NOMO-1 treated with dmso at 0.1 percent for 144 hours (cell line): ENCODE measurements at regions not wholly inside any gene's neighbourhood (a gene's known extent, or its start where the extent isn't known, plus 50 kb on each side); places are given as distances from the start of the nearest gene placed in this dataset.

Source experiments
- DNase-seq: peaks from one replicate; lab custom pipeline; 2025; ENCODE audit not compliant: unreplicated experiment; lab: John Stamatoyannopoulos, UW

DNA sequence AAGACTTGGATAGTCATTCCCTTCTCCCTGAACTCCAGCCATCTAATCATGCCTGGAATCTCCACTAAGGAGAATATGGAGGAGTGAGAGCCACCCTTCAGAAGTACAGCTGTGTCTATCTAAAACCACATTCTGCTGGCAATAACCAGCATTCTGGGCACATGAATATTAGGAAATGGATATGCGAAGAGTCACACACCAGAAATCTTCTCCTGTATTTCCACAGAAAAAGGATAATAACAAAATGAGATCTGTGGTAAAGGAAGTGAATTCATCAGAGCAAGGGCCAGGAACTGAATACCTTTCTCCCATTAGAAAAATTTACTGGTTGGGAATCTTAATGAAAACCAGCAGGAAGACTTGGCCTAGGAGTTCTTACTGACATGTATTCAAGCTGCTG lies 218.8 kb downstream of the SCG2 start:
- no peak for DNase-seq

DNA sequence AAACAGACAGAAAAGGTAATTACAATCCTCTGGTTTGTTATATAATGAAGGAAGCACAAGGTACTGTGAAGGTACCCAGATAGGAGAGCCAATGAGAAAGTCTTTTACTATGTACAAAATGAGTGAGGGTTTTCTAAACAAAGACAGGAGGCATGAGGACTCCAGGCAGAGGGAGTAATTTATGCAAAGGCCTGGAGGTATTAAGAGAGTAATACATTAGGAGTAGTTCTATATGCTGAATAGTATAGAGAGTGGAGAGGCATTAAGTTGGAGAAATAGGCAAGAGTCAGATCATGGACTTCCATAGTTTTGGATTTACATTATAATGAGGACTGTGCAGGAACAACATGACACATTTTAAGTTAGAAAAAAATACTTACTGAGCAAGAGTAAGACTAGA lies 216.0 kb downstream of the SCG2 start:
- DNase-seq: no peak

DNA sequence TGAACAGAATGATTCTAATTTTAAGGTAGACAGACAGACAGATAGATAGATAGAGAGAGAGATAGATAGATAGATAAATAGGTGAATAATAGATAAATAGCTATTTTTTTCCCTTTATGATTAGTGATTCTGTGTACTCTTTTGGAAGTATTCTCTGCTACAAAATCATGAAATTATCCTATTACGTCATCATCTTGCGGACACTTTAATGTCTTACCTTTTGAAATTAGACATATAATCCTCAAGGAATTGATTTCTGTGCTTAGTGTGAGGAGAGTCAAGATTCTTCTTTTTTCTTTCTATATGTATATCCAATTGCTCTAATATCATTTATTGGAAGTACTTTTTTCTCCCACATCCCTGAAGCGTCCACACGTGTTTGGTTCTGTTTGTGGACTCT lies 215.2 kb downstream of the SCG2 start:
- no peak for DNase-seq

DNA sequence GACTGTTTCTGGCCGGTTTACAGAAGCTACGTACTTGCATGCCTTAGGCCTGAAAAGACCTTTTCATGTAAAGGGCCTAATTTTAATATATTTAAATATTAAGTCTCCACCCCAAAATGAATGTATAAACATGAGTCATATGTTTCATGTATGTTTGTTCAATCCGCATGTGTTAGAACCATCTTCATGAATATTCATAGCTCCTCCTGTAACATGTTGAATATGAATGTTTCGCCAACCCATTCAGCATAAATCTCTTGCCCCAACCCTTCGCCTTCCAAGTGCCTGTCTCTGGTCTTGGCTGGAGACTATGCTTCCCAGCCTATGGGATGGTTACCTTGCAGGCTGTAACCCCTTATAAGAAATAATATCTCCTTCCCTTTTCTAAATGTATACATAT lies 212.5 kb downstream of the SCG2 start:
- DNase-seq: no peak

DNA sequence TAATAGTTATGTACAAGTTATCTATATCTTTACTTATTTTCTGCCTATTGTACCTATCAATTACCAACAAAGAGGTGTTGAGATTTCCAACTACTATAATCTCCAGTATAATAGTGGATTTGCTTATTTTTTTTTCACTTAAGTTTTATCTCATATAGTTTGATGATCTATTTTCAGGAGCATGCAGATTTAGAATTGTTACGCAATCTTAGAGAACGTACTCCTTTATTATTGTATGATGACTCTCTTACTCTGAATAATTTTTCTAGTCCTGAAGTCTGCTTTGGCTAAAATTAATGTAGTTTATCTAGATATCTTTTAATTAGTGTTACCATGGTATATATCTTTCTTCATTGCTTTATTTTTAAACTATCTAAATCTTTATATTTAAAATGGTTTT lies 205.2 kb downstream of the SCG2 start:
- no peak for DNase-seq

DNA sequence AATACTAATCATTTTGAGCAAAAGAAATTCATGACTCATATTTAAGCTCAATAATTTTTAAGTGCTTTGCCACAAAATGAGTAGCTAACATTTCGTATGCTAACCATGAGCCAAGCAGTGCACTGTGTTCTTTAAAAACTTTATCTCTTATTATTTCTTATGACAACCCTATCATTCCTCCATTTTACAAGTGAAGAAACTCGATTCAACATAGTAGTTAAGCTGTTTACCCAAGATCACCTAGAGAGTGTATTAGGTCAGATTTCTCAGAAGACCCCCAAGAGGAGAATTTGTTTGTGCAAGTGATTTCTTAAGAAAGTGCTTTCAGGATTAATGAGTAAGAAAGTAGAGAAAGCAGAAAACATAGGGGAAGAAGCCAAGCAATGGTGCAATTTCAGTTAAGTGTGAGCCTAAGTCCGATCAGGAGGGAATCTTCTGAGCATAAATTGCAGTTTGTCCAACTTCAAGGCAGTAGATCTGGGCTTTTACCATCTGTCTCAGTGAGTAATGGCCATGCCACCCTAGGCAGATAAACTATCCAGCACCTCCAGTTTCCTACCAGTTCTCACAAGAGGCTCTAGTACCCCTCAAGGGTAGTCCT lies 202.7 kb downstream of the SCG2 start:
- no peak for DNase-seq

DNA sequence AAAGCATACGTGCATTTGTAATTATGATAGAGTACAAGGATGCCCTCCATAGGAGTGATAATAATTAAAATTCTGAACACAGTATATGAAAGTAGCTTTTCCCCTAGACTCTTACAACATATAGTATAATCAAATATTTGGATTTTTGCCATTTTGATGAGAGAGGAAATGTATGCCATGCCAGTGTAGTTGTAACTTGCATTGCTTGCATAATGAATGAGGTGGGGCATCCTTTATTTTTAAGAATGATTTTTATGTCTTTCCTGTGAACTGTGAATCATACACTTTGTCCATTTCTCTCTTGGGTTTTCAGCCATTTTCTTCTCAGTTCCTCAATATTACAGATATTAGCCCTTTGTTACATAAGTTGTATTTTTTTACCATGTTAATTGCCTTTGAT lies 197.5 kb downstream of the SCG2 start:
- DNase-seq: no peak

DNA sequence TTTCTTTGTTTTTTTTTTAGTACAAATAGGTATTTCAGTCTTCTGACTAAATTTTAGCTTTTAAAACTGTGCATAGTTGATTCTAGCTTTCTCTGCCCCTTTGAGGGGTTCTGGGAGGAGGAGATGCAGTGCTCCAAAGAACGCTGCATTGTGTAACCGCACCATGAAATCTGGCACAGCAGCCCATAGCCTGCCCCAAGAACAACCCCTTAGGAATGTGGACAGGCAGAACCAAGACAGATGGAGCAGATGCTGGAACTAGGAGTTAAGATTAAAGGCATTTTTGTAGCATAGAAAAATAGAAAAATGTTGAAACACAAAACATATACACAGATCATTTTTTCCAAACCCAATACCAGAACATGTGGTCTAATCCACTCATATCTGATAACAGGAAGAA lies 187.5 kb downstream of the SCG2 start:
- DNase-seq: no peak

DNA sequence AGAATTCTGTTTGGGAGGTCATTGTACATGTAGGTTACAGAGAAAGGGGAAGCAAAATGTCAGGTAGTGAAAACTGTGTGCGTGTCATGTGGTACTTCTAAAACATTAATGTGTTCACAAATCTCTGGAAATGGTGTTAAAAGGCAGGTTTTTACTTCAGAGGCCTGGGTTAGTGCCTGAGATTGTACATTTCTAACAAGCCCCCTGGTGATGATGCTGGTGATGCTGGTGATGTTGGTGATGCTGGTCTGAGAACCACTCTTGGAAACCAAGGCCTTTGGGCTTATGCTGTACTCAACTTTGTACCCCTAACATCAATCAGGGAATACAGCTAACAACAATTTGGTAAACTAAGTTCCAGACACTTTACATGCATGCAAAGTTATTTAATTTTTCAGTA lies 187.1 kb downstream of the SCG2 start:
- DNase-seq: no peak

DNA sequence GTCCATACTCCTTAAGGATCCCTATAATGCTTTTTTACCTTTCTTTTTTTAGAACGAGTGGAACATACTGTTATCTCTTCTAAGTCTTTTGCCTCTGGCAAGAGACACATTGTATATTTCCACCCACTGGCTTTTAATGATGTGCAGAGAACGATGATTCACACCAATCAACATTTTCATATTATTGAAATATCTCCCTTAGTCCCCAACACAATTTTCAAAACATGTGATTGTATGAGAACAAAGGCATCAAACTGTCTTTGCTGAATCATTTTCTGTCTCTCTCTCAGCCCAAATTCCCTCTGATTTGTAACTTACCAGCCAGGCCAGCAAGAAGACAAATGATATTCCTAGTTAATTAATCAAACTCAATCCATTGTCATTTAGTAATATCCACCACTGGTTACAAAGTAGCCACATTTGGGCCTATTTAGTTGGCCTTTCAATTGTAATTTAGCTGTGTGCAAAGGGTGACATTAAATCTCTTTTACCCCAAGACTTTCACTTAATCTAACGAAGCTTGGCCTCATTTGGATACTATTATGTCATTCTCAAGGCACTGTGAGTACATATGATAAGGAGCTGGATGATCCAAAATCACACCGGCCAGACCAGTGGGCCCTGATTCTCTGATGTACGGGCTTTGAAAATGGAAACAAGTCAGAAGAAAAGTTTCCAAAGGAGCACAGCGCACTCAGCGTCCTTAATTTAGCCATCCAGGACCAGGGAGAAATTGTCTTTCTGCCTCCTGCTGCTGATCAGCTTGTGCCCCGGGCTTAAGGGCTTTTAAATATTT lies 185.1 kb downstream of the SCG2 start:
- DNase-seq: no peak

DNA sequence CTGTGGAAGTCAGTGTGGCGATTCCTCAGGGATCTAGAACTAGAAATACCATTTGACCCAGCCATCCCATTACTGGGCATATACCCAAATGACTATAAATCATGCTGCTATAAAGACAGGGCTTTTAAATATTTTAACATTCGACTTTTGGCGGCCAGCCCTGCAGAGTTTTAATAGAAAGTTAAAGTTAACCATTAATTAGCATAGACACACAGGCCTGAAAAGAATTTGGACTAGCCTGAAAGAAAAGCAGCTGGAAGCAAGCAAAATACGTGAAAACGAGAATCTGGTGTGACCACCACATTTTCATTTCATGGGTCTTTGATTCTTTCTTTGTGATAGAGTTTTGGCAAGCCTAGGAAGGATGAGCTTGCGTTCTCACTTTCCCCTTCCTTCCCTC lies 184.0 kb downstream of the SCG2 start:
- DNase-seq: no peak

DNA sequence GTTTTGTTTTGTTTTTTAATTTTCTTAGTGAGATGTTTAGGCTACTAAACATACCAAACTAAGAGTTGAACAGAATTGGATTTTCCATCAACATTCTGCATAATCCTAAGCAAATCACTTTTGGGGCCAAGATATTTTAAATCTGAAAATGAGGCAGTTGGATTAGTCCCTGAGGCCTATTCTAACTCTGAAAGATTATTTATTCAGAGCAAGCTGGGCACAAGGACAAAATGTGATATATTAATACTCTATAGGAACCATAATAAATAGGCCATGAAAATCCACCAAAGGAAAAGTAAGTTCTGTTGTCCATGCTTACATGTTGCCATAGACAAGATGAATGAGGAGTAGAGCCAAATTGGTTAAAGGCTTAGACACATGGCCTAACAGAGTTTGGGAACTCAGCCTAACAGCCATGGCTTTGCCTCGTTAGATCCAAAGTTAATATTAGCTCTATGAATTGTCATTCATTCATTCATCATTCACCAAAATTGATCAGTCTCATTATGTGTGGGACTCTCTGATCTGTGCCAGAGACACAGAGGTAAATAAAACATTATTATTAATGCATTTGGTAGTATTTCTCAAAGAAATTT lies 183.5 kb downstream of the SCG2 start:
- no peak for DNase-seq

DNA sequence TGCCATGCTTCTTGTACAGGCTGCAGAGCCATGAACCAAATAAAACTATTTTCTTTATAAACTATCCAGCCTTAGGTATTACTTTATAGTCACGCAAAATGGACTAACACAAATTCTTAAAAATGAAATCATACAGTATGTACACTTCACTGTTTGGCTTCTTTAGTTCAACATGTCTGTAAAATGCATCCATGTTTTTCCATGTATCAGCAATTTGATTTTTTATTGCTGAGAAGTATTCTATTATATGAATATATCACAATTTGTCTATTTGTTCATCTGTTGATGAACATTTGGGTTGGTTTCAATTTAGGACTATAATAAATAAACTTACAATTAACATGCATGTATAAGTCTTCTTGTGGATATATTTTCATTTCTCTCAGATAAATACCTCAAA lies 182.1 kb downstream of the SCG2 start:
- no peak for DNase-seq

DNA sequence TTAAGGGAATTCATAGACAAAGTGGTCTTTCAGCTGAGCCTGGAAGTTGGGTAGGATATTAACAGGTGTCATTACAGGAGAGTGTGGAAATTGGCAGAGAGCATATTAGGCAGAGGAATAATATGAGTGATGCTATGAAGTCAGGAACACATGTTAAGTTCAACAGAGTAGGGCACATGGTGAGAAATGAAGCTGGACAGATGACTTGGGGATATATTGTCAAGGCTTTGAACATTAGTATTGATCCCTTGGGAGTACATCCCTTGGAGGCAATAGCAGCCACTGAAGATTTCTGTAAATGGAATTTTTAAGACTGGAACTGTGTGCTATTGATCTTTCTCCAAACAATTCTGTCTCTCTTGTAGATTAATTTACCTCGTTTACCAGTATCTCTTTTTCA lies 170.7 kb downstream of the SCG2 start:
- DNase-seq: no peak

DNA sequence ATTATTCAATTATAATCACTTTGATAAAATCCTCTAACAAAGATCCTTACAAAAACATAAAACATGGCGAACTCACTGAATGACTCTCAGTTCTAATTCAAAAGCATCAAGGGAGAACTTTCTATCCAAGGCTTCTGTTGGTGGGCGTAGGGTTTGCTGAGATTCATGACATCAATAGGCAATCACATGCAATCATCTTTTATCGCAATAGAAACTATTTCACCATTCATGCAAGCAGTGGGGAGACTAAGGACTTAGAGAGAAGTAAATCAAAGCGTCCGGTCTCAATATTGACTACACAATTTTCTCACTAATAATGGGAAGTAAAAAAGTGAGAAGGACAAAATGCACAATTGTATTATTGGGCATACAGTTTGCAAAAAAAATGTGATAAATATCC lies 168.7 kb downstream of the SCG2 start:
- no peak for DNase-seq

DNA sequence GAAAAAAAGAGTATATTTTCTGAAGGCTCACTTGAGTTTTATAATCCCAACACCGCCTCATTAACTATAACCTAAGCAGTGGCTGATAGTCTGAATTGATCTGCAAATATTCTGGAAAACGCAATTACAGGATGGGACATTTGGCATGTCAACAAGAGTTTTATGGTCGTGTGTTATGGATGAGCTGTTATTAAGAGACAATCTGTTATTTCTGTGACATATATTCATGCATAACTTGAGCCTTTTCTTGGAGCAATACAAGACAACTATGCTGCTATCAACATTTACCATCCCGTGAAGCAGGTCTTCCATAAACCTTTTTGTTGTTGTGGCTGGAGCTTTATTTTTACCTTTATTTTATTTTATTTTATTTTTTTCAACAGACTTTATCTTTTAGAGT lies 164.4 kb downstream of the SCG2 start:
- DNase-seq: no peak

DNA sequence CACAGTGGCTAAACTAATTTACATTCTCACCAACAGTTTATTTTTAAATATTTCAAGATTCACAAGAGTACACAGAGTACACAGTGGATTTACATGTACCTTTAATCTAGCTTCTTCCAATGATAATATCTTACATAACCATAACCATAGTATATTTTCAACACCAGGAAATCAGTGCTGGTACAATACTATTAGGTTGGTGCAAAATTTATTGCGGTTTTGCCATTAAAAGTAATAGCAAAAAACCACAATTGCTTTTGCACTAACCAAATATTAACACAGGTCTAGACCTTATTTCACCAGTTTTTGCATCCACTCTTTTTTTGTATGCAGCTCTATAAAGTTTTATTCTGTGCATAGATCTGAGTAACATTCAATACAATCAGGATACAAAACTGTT lies 163.0 kb downstream of the SCG2 start:
- DNase-seq: no peak

DNA sequence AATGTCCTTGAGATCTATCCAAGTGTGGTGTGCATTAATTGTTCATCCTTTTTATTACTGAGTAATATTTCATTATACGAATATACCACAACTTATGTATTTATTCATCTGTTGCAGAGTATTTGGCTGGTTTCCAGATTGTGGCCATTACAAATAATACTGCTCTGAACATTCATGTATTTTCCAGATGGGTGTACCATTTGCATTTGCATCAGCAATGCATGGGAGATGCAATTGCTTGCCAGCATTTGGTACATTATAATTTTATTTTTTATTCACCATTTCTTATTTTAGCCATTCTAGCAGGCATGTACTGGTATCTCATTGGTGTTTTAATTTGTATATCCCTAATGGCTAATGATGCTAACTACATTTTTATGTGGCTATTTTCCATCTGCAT lies 162.4 kb downstream of the SCG2 start:
- no peak for DNase-seq

DNA sequence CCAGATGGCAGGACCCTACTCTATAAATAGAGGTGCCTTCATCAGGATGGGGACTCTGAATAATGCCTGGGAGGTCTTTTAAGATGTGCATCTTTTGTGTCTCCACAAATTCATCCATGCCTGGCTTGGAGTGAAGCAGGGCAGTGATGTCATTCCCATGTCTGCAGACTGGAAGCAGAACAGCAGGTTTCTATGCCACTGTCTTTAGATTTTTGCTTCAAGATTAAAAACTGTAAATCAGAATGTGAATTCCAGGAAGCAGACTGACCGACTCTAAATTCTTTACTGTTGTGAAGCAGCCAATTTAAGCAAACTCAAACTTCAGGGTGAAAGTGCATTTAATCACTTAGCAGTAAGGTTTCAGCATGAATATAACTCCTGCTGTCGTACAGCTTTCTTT lies 159.3 kb downstream of the SCG2 start:
- no peak for DNase-seq

DNA sequence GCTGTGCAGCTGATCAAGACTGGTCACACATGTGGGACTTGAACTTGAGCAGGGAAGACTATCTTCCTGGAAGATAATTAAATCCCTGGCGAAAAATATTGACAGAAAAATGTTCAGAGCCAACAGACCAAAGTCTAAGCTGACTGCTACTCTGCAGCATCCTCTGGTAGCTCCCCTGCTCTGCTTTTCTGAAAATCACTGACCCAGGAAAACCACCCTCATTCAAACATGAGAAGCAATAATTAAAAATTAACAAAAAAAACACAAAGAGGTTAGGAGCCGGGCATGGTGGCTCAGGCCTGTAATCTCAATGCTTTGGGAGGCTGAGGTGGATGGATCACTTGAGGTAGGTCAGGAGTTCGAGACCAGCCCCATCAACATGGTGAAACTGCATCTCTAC lies 151.9 kb downstream of the SCG2 start:
- no peak for DNase-seq

DNA sequence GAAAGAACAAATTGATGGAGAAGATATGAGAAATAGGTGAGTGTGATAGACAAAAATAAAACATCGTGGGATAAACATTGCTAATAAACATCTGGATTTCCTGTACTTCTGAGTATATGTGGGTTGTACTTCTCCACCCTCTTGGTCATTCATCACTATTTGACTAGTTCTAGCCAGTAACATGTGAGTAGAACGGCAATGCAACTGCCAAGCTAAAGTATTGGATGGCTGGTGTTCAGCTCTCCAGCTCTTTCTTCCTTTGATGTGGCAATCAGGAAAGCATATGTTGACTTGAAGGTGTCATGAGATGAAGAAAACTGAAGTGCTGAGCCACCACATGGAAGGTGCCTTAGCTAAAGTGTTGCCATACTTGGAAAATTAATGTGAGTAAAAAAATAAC lies 144.9 kb downstream of the SCG2 start:
- DNase-seq: no peak

DNA sequence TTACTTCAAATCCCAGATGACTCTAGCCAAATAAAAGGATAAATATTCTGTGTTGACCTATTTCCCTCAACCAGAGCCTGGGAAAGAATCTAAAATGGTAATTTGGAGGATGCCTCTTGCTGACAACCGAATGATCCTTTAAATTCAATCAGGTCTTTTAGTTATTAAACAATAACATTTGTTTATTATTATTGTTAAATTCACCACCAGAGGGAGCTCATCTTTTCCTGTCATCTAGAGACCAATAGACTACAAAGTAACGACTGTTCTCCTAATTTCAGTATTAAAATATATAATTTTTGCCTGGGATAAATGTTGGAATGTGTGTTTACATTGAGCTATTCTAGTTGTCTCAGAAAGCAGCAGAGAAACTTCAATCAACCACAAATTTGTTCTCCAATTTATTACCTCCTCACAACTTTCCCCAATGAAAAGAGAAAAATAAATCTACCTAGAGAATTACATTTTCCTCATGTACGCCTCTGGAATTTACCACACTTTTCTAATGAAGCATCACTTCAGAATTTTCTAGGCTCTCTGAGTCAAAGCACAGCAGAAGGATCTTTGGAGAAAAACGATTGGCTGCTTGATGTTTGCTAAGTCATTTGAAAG lies 142.7 kb downstream of the SCG2 start:
- no peak for DNase-seq
